ENCODE measurements at regions not wholly inside any gene's neighbourhood (a gene's known extent, or its start where the extent isn't known, plus 50 kb on each side); places are given as distances from the start of the nearest gene placed in this dataset.

GRCh38 chrX:20399728-20400414, 133.2 kb upstream of the RPS6KA3 start:
- no peak for TF ChIP-seq CTCF (conservative IDR thresholded peaks at IDR 0.05)
- TF ChIP-seq EZH2 (IDR thresholded peaks at IDR 0.05; ENCODE audit: low read depth), result no peak

Data from PC-9 (cell line).